ENCODE measurements at regions not wholly inside any gene's neighbourhood (a gene's known extent, or its start where the extent isn't known, plus 50 kb on each side); places are given as distances from the start of the nearest gene placed in this dataset.

DNA sequence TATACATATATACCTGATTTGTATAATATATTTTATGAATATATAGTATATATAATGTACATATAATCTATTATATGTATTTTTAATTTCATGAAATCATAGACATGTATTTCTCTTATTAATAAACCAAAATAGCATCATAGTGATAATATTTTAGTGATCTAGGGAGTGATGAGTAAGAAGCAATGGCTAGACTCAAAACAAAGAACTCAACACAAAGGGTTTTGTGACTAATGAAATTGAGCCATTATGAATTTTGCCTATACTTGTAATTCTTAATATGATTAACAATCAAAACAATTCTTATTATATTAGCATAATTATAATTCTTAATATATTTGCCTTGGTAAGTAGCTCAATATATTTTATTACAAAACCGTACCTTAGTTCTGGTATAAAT is 1614.1 kb upstream of the TMEFF2 start:
- Mint-ChIP-seq H3K36me3 (no peaks in the 10 kb centered on the region), H3K4me3 (no peak overlapping the region), H3K27me3 (no peaks in the 10 kb centered on the region), H3K27ac (no peak overlapping the region), H3K9me3 (no peaks in the 10 kb centered on the region), H3K4me1 (no peaks in the 10 kb centered on the region)
- DNase-seq = no peak

DNA sequence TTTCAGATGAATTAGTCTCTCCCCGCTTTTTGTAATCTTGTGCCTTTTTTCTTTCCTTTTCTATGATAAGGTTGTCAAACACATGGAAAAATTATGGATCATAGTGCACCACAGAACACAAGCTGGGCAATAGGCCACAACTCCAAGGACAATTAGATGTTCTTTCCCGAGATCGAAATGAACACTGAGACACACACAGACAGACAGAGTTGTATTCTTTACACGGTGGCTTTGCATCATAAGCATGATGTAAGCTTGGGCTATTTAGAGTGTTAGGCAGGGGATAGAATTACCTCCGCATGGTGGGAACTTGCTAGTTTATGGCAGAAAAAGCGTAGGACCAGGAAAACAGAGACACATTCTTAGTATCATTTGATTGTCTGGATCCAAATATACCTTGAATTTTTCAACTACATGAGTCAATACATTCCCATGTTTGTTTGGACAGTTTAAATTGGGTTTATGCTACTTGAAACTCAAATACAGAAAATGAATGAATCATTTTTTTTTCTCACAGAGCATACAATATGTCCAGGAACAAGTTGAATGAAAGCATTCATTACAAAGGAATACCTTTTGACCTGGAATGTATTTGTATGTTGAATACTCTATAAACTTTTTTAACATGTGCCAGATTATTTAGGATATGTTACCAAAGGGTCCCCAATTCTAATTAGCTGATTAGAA is 1611.5 kb upstream of the TMEFF2 start:
- no peaks in the 10 kb centered on the region for H3K9me3 Mint-ChIP-seq

DNA sequence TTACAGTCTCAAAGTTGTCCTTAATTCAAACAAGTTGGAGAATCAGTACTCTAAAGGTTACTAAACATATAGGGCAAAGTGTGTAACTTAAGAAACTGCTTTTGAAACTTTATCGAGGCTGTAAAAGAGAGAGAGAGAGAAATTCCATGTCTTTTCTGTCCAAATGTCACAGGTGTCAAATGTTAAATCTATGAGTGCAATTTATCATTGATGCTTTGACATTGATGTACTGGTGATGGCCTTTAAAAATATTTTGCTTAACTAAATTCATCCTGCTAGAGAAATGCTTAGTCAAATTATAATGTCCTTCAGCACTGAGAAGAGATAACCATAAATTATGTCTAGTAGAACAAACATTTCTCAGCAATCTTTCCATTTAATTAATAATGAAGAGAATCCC is 1602.1 kb upstream of the TMEFF2 start:
- H3K4me1 Mint-ChIP-seq = no peaks in the 10 kb centered on the region
- H3K27ac Mint-ChIP-seq = no peak overlapping the region
- no peak for DNase-seq
- no peaks in the 10 kb centered on the region for H3K27me3 Mint-ChIP-seq
- no peaks in the 10 kb centered on the region for H3K9me3 Mint-ChIP-seq
- no peaks in the 10 kb centered on the region for H3K36me3 Mint-ChIP-seq
- no peak overlapping the region for H3K4me3 Mint-ChIP-seq

More for the DNA sequence above, 1611.5 kb upstream of the TMEFF2 start:
- no peaks in the 10 kb centered on the region for H3K4me1 Mint-ChIP-seq
- H3K27me3 Mint-ChIP-seq = no peaks in the 10 kb centered on the region
- no peaks in the 10 kb centered on the region for H3K36me3 Mint-ChIP-seq
- H3K4me3 Mint-ChIP-seq = no peak overlapping the region
- H3K27ac Mint-ChIP-seq = no peak overlapping the region
- DNase-seq = no peak

DNA sequence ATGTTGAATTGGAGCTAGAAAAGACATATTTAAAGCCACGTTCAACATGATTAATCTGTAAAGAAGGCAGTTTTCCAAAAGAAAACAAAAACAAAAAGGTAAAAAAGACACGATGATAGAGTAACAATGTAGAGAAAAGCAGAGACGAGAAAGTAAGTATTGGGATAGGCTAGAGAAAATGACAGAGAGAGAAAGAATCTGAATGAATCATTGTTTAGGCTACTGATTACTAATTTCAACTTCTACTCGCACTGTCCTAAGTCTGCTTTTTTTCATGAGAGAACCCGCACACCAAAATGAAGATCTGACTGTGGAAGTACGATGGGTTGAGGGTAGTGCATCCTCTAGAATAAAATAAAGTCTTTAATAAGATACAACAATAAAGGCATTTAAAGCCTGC is 1599.2 kb upstream of the TMEFF2 start:
- H3K4me3 Mint-ChIP-seq = no peak overlapping the region
- DNase-seq = no peak
- H3K9me3 Mint-ChIP-seq = no peaks in the 10 kb centered on the region
- no peak overlapping the region for H3K27ac Mint-ChIP-seq
- H3K4me1 Mint-ChIP-seq = no peaks in the 10 kb centered on the region
- H3K36me3 Mint-ChIP-seq = no peaks in the 10 kb centered on the region
- H3K27me3 Mint-ChIP-seq = no peaks in the 10 kb centered on the region

DNA sequence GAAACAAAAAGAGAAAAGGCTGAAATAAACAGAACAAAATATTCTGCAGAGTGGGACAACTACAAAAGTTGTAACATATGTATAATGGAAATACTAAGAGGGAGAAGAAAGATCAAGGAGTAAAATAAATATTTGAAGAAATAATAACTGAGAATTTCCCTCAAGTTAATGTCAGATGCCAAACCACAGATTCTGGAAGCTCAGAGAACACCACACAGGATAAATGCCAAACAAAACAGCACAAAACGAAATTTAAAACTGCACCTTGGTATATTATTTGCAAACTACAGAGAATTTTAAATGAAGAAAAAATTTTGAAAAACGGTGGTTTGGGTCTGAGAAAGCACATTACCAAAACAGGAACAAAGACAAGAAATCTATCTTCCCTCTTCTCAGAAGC is 1588.9 kb upstream of the TMEFF2 start:
- H3K4me1 Mint-ChIP-seq = no peaks in the 10 kb centered on the region
- no peak for DNase-seq
- H3K36me3 Mint-ChIP-seq = no peaks in the 10 kb centered on the region
- H3K9me3 Mint-ChIP-seq = peaks cover 7% of the 10 kb centered on the region
- no peaks in the 10 kb centered on the region for H3K27me3 Mint-ChIP-seq
- H3K27ac Mint-ChIP-seq = no peak overlapping the region
- no peak overlapping the region for H3K4me3 Mint-ChIP-seq

DNA sequence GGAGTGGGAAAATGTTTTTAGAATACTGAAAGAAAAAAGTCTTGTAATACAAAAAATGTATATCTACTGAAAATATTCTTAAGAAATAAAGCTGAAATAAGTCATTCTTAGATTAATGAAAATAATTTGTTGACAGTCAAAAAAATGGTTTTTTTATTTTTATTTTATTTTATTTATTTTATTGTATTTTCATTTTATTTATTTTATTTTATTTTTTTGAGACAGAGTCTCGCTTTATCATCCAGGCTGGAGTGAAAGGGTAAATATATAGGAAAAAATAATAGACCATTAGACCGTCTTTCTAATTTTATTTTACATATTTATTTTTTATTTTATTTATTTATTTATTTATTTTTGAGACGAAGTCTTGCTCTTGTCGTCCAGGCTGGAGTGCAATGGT is 1583.6 kb upstream of the TMEFF2 start:
- Mint-ChIP-seq H3K4me3 (no peak overlapping the region), H3K36me3 (no peaks in the 10 kb centered on the region), H3K27me3 (no peaks in the 10 kb centered on the region), H3K9me3 (no peaks in the 10 kb centered on the region), H3K27ac (no peak overlapping the region), H3K4me1 (no peaks in the 10 kb centered on the region)
- no peak for DNase-seq

DNA sequence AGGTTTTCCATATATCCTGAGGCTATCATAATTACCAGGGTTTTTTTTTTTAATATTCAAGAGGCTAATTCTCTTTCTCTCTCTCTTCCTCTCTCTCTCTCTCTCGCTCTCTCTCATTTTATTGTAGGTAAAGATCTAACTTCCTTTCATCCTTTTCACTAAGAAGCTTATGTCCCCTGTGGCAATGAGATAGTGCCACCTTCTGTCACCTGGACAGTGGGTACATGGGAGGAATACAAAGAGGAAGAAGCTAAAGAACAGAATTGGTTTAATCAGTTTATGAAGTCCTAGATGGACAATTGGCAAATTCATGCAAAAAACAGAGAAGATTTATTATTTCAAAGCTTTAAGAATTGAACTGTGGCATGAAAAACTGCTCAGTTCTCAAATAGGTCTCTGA is 1582.3 kb upstream of the TMEFF2 start:
- no peaks in the 10 kb centered on the region for H3K27me3 Mint-ChIP-seq
- no peak overlapping the region for H3K27ac Mint-ChIP-seq
- no peak for DNase-seq
- H3K4me1 Mint-ChIP-seq = no peaks in the 10 kb centered on the region
- no peaks in the 10 kb centered on the region for H3K9me3 Mint-ChIP-seq
- no peaks in the 10 kb centered on the region for H3K36me3 Mint-ChIP-seq
- H3K4me3 Mint-ChIP-seq = no peak overlapping the region

DNA sequence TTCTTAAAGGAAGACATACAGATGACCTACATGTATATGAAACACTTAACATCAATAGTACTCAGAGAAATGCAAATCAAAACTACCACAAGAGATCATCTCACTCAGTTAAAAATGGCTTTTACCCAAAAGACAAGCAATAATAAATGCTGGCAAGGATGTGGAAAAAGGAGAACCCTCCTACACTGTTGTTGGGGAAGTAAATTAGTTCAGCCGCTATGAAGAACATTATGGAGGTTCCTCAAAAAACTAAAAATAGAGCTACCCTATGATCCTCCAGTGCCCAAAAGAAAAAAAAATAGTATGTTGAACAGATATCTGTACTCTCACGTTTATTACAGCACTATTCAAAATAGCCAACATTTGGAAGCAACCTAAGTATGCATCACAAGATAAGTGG is 1579.4 kb upstream of the TMEFF2 start:
- no peak overlapping the region for H3K27ac Mint-ChIP-seq

DNA sequence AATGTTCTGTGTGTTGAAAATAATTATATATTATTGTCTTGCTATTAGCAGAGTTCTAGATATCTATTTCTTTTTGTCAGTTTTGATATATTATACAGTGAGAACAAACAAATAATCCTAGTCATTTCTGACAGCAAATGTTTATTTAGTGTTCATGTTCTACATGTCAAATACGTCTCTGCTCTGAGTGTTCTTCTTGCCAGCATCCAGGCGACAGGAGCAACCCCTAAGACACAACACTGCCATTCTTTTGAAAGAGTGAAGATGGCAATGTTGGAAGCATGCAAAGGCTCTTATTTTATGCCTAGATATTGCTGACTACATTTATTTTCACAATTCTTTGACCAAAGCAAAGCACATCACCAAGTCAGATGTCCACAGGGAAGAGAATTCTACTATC is 1556.6 kb upstream of the TMEFF2 start:
- H3K27me3 Mint-ChIP-seq = no peaks in the 10 kb centered on the region
- H3K36me3 Mint-ChIP-seq = no peaks in the 10 kb centered on the region
- DNase-seq = no peak
- H3K4me1 Mint-ChIP-seq = no peaks in the 10 kb centered on the region
- H3K27ac Mint-ChIP-seq = no peak overlapping the region
- no peaks in the 10 kb centered on the region for H3K9me3 Mint-ChIP-seq
- H3K4me3 Mint-ChIP-seq = no peak overlapping the region

More for the DNA sequence above, 1579.4 kb upstream of the TMEFF2 start:
- no peak for DNase-seq
- H3K9me3 Mint-ChIP-seq = no peaks in the 10 kb centered on the region
- no peaks in the 10 kb centered on the region for H3K27me3 Mint-ChIP-seq
- H3K4me3 Mint-ChIP-seq = no peak overlapping the region
- no peaks in the 10 kb centered on the region for H3K4me1 Mint-ChIP-seq
- H3K36me3 Mint-ChIP-seq = no peaks in the 10 kb centered on the region

DNA sequence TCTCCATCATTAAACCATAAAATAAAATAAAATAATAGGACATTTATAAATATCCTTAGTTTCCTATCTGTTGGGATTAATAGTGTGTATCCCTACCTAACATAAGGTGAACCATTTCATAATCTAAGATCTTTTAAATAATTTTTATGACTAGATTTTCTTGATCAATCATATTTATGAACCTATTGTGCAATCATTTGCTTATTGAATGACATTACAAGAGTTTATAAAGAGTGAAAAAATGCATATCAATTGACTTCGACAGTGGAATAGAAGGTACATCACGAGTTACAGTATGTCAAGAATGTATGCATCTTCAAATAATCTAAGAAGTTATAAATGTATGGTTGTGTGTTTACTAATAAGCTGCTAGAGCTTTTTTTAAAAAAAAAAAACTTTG is 1554.8 kb upstream of the TMEFF2 start:
- Mint-ChIP-seq H3K27me3 (no peaks in the 10 kb centered on the region), H3K27ac (no peak overlapping the region), H3K36me3 (no peaks in the 10 kb centered on the region), H3K4me1 (no peaks in the 10 kb centered on the region), H3K4me3 (no peak overlapping the region), H3K9me3 (no peaks in the 10 kb centered on the region)
- no peak for DNase-seq

DNA sequence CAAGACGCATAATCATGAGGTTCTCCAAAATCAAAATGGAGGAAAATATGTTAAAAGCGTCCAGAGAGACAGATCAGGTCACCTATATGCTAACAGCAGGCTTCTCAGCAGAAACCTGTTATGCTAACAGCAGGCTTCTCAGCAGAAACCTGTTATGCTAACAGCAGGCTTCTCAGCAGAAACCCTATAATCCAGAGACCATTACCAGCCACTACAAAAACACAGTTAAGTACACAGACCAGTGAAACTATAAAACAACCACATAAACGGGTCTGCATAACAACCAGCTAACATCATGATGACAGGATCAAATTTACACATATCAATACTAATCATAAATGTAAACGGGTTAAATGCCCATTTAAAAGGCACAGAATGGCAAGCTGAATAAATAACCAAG is 1548.4 kb upstream of the TMEFF2 start:
- H3K27ac Mint-ChIP-seq = no peak overlapping the region
- no peaks in the 10 kb centered on the region for H3K4me1 Mint-ChIP-seq
- no peak overlapping the region for H3K4me3 Mint-ChIP-seq
- no peak for DNase-seq
- H3K27me3 Mint-ChIP-seq = no peaks in the 10 kb centered on the region
- H3K9me3 Mint-ChIP-seq = peaks cover 4% of the 10 kb centered on the region
- no peaks in the 10 kb centered on the region for H3K36me3 Mint-ChIP-seq

DNA sequence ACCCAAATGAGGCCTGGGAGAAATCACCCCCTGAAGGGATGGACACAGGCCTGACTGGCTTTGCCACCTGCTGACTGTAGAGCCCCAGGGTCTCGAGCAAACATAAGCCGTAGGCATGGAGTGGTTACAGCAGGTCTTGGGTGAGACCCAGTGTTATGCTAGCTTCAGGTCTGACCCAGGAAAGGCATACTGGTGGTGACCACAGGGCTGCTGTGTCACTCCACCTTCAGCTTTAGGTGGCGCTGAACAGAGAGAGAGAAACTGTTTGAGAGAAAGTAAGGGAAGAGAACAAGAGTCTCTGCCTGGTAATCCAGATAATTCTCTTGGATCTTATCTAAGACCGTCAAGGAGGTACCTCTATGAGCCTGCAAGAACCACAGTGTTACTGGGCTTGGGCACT is 1544.2 kb upstream of the TMEFF2 start:
- H3K9me3 Mint-ChIP-seq = no peaks in the 10 kb centered on the region

DNA sequence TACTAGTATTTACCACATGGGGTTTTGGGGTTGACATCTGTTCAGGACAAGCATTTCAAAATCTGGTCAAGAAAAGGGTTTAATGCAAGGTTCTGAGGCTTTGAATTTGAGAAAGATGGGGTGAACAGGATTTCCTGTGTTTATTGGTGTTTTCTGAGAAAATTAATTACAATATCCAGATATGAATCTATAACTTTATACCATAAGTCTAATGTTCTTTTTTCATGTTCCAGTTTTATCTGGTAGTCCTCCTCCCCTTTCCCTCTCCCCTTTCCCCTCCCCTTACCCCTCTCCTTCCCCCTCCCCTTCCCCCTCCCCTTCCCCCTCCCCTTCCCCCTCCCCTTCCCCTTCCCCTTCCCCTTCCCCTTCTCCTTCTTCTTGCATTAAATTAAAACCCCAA is 1518.2 kb upstream of the TMEFF2 start:
- no peaks in the 10 kb centered on the region for H3K4me1 Mint-ChIP-seq
- H3K9me3 Mint-ChIP-seq = peaks cover 5% of the 10 kb centered on the region
- H3K27me3 Mint-ChIP-seq = no peaks in the 10 kb centered on the region
- no peak overlapping the region for H3K4me3 Mint-ChIP-seq
- no peaks in the 10 kb centered on the region for H3K36me3 Mint-ChIP-seq
- no peak overlapping the region for H3K27ac Mint-ChIP-seq
- DNase-seq = no peak

More for the DNA sequence above, 1544.2 kb upstream of the TMEFF2 start:
- DNase-seq = no peak
- Mint-ChIP-seq H3K36me3 (no peaks in the 10 kb centered on the region), H3K27me3 (no peaks in the 10 kb centered on the region), H3K27ac (no peak overlapping the region), H3K4me3 (no peak overlapping the region), H3K4me1 (no peaks in the 10 kb centered on the region)

DNA sequence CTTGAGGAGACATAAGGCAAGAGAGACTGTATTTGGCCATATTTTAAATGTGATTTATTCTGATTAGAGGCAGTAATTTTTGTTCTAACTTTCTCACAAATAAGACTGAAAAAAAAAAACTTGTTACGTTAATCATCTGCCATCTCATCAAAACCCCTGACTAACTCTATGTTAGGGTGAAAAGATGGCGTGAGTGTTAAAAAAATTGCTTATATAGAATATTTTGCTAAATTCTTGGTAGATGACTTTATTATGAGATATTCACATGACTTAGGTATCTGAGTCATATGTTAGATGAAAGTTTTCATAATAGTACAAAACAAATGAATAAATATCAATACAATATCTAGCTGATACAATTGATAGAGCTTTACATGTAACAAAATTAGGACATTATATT is 1508.7 kb upstream of the TMEFF2 start:
- no peaks in the 10 kb centered on the region for H3K36me3 Mint-ChIP-seq
- DNase-seq = no peak
- no peaks in the 10 kb centered on the region for H3K27me3 Mint-ChIP-seq
- no peaks in the 10 kb centered on the region for H3K4me1 Mint-ChIP-seq
- H3K4me3 Mint-ChIP-seq = no peak overlapping the region
- no peak overlapping the region for H3K27ac Mint-ChIP-seq
- peaks cover 6% of the 10 kb centered on the region for H3K9me3 Mint-ChIP-seq

DNA sequence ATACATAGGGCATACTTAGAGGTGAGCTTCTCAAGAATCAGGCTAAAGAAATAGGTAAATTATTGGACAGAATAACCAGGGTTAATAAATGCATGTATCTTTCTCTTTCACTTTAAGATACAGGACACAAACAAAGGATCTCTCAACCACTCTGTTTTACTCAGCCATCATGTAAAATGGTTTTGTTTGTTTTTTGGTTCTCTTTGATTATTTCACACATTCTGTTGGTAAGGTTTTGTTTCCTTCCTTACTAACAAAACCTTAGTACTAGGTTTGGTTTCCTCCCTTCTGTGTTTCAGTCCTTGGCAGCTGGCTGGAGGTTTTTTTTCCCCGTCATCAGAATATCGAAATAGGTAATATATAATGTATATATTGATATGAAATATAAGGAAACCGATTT is 1506.8 kb upstream of the TMEFF2 start:
- DNase-seq = no peak
- H3K4me1 Mint-ChIP-seq = no peaks in the 10 kb centered on the region
- no peak overlapping the region for H3K4me3 Mint-ChIP-seq
- H3K27me3 Mint-ChIP-seq = no peaks in the 10 kb centered on the region
- H3K9me3 Mint-ChIP-seq = peaks cover 2% of the 10 kb centered on the region
- H3K36me3 Mint-ChIP-seq = no peaks in the 10 kb centered on the region
- H3K27ac Mint-ChIP-seq = no peak overlapping the region

DNA sequence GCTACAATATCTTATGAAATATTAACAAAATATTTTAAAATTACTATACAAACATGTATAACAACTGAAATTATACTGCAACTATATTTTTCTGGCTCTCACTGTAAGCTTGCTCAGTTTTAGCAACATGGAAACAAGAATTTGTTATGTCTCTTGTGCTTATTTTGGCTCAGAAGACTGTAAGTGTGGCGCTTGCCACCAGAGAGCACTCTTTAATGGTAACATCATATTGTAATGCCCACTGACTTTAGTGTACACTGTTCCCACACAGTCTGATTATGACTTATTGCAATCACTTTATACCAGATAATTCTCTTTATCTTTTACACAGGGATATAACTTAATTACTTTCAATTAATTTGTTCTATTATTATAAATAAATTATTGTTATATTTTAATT is 1500.6 kb upstream of the TMEFF2 start:
- Mint-ChIP-seq H3K4me1 (no peaks in the 10 kb centered on the region), H3K4me3 (no peak overlapping the region), H3K36me3 (no peaks in the 10 kb centered on the region), H3K27me3 (no peaks in the 10 kb centered on the region), H3K27ac (no peak overlapping the region), H3K9me3 (no peaks in the 10 kb centered on the region)
- DNase-seq = no peak

DNA sequence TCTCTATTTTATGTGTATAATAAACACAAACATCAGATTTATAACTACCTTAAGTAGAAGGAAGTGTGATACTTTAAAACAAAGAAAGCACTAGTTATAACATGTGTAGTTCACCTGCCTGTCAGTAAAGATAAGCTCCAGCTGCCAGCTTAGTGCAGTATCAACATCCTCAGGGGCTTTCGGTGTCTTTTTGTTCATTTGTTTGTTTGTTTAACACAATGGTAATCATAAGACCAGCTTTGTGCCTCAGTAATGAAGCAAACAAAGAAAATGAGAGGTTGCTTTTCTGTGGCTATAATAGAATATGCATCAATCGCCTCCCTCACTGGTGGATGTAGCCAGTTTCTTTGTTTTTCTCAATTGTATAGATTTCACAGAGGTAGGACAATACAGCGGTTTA is 1499.0 kb upstream of the TMEFF2 start:
- Mint-ChIP-seq H3K27ac (no peak overlapping the region), H3K9me3 (no peaks in the 10 kb centered on the region), H3K36me3 (no peaks in the 10 kb centered on the region), H3K27me3 (no peaks in the 10 kb centered on the region), H3K4me3 (no peak overlapping the region), H3K4me1 (no peaks in the 10 kb centered on the region)
- DNase-seq = no peak
